ENCODE measurements at regions not wholly inside any gene's neighbourhood (a gene's known extent, or its start where the extent isn't known, plus 50 kb on each side); places are given as distances from the start of the nearest gene placed in this dataset.

DNA sequence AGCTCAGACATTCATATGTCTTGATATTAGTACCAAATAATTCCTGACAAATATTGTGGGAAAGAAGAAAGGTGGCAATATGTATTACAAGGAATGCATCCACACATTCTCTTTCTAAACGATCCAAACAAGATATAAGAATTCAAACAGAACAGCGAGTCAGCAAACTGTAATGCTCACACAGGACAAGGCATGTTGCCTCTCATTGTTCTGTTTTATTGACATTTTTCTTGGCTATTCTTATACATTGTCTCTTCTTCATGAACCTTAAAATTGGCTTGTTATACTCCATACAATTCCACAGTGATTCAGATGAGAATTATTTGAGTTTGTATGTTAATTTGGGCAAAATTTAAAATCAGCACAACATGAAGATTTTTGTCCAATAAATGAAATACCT is 189.1 kb downstream of the HS3ST3B1 start:
- no peak overlapping the region for H3K4me3 ChIP-seq
- H3K36me3 ChIP-seq, result no peaks in the 10 kb centered on the region
- no peaks in the 10 kb centered on the region for H3K9me3 ChIP-seq (ENCODE audit: low read depth)
- no peak overlapping the region for H3K27ac ChIP-seq
- TF ChIP-seq CTCF (IDR thresholded peaks at IDR 0.05; ENCODE audit: low read depth, low read length), result no peak
- H3K4me1 ChIP-seq (ENCODE audit: low read depth), result peaks cover 9% of the 10 kb centered on the region
- no peaks in the 10 kb centered on the region for H3K27me3 ChIP-seq
- DNase-seq (ENCODE audit: low read depth in 1 of 2, low spot score in 1 of 2), result no peak

DNA sequence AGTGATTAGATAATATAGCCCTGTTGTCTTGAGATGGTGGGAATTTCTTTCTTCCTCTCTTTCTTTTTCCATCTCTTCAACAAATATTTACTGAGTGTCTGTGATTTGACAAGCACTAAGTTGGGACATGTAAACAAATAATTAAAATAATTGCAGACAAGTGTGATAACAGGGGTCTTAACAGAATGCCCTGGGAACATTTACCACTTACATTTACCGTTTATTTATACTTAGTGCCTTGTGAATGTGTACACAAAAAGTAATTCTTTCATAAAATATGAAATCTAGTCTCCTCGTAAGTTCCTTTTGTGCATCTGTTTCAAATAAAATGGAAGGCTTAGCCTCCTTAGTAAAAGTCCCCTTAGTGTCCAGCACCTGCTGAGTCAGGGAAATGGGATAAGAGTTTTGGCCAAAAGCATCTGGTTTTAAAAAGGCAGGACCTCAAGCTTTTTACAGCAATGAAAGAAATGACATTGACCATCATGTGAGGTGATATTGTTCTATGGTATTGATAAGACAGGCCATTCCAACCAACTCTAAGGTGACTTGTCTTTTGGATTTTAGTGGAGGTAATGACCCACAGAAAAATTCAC is 188.2 kb downstream of the HS3ST3B1 start:
- no peak for TF ChIP-seq CTCF (IDR thresholded peaks at IDR 0.05; ENCODE audit: low read depth, low read length)
- Histone ChIP-seq H3K4me1 (ENCODE audit: low read depth) (peaks cover 9% of the 10 kb centered on the region), H3K9me3 (ENCODE audit: low read depth) (no peaks in the 10 kb centered on the region), H3K4me3 (no peak overlapping the region), H3K27me3 (no peaks in the 10 kb centered on the region), H3K36me3 (no peaks in the 10 kb centered on the region), H3K27ac (no peak overlapping the region)
- DNase-seq (ENCODE audit: low read depth in 1 of 2, low spot score in 1 of 2), result no peak

DNA sequence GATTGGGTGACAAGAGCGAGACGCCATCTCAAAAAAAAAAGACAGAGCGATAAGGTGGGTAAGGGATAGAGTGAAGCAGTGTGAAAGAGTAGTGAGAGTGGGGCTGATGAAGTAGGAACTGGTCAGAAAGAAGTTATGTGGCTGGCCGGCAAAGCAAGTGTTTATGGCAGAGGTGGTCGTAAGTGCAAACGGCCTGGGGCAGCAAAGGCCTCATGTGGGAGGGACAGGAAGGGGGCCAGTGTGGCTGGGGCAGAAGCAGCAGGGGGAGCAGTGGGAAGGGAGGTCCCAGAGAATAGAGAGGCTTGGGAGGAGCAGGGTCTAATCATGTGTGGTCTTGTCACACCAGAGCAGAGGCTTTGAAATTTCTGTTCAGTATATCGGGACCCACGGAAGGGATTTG is 186.2 kb downstream of the HS3ST3B1 start:
- no peak overlapping the region for H3K4me3 ChIP-seq
- no peak for DNase-seq (ENCODE audit: low read depth in 1 of 2, low spot score in 1 of 2)
- H3K36me3 ChIP-seq, result no peaks in the 10 kb centered on the region
- no peaks in the 10 kb centered on the region for H3K9me3 ChIP-seq (ENCODE audit: low read depth)
- no peak overlapping the region for H3K27ac ChIP-seq
- TF ChIP-seq CTCF (IDR thresholded peaks at IDR 0.05; ENCODE audit: low read depth, low read length), result no peak
- H3K27me3 ChIP-seq, result no peaks in the 10 kb centered on the region
- H3K4me1 ChIP-seq (ENCODE audit: low read depth), result peaks cover 9% of the 10 kb centered on the region

DNA sequence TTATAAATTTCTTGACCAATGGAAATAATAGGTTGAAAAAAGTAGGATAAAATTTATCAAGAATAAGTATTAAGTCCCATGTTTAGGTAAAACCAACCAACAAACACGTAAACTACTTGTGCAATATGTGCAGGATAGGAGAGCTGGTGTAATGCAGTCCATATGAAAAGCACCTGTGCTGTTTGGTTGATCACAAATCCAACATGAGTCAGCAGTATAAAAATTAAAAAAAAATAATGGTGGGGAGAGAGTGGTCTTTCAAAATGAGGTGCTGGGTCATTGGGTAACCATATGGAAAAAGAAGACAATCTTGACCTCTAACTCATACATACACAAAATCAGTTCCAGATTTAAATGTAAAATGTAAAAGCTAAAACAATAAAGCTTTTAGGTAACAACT is 181.8 kb downstream of the HS3ST3B1 start:
- H3K36me3 ChIP-seq, result no peaks in the 10 kb centered on the region
- H3K4me1 ChIP-seq (ENCODE audit: low read depth), result no peaks in the 10 kb centered on the region
- DNase-seq (ENCODE audit: low read depth in 1 of 2, low spot score in 1 of 2), result no peak
- no peaks in the 10 kb centered on the region for H3K9me3 ChIP-seq (ENCODE audit: low read depth)
- no peak overlapping the region for H3K4me3 ChIP-seq
- H3K27ac ChIP-seq, result no peak overlapping the region
- no peaks in the 10 kb centered on the region for H3K27me3 ChIP-seq
- no peak for TF ChIP-seq CTCF (IDR thresholded peaks at IDR 0.05; ENCODE audit: low read depth, low read length)

- TF ChIP-seq CTCF (IDR thresholded peaks at IDR 0.05; ENCODE audit: low read depth, low read length), result no peak
- Histone ChIP-seq H3K27me3 (no peaks in the 10 kb centered on the region), H3K36me3 (no peaks in the 10 kb centered on the region), H3K27ac (no peak overlapping the region), H3K4me3 (no peak overlapping the region), H3K9me3 (ENCODE audit: low read depth) (no peaks in the 10 kb centered on the region), H3K4me1 (ENCODE audit: low read depth) (no peaks in the 10 kb centered on the region)
- DNase-seq (ENCODE audit: low read depth in 1 of 2, low spot score in 1 of 2), result no peak
Observed at GRCh38 chr17:14481664-14482063, 180.8 kb downstream of the HS3ST3B1 start.

- Histone ChIP-seq H3K27me3 (no peaks in the 10 kb centered on the region), H3K36me3 (no peaks in the 10 kb centered on the region), H3K4me1 (ENCODE audit: low read depth) (no peaks in the 10 kb centered on the region), H3K27ac (no peak overlapping the region), H3K4me3 (no peak overlapping the region), H3K9me3 (ENCODE audit: low read depth) (no peaks in the 10 kb centered on the region)
- TF ChIP-seq CTCF (IDR thresholded peaks at IDR 0.05; ENCODE audit: low read depth, low read length), result no peak
- DNase-seq (ENCODE audit: low read depth in 1 of 2, low spot score in 1 of 2), result no peak
Observed at GRCh38 chr17:14474591-14474990, 173.7 kb downstream of the HS3ST3B1 start.

Data from cardiac muscle cell (in vitro differentiated cells and primary cell).